Spleen (tissue), 7 donors: ENCODE measurements at regions not wholly inside any gene's neighbourhood (a gene's known extent, or its start where the extent isn't known, plus 50 kb on each side); places are given as distances from the start of the nearest gene placed in this dataset.

ENCODE experiments used
- CTCF ChIP-seq, 11 experiments: fragments of 200-600 bp in 7 of 11; fragments of 450-650 bp in 4 of 11; sonication (generic) in 4 of 11; IDR thresholded peaks in 8 of 11; conservative IDR thresholded peaks in 3 of 11; 1 replicate in 7 of 11; 2 replicates in 4 of 11; pipeline versions ENCODE4 v1.4.0 to v1.8.0; 2016 to 2021; ENCODE audit warnings: antibody characterized with exemption in 11 of 11, inconsistent platforms in 4 of 11, mild to moderate bottlenecking in 1 of 11
- POLR2A ChIP-seq, 3 donors: fragments of 450-650 bp; IDR thresholded peaks; one replicate each; pipeline ENCODE4 v1.5.1; 2017; ENCODE audit warnings: antibody characterized with exemption in 3 of 3, mild to moderate bottlenecking in 1 of 3
- POLR2AphosphoS5 ChIP-seq, 3 donors: sonication (generic); formaldehyde crosslinking; IDR thresholded peaks; one replicate each; pipeline ENCODE4 v1.5.1; 2017; ENCODE audit warnings: antibody characterized with exemption in 3 of 3
- donor health status: DM: no; HTN: no; CAD: no; lungs with moderate emphysema.
- donor health status: DM: no; HTN: no; CAD: no.
- donor health status: DM: no; HTN: no; CAD: no.

- TF ChIP-seq POLR2A (IDR thresholded peaks at IDR 0.05) (no peak), CTCF (IDR thresholded peaks at IDR 0.05 in 8 of 11, conservative IDR thresholded peaks at IDR 0.05 in 3 of 11) (no peak), POLR2AphosphoS5 (IDR thresholded peaks at IDR 0.05) (no peak)
Observed at GRCh38 chr16:29151317-29151716, 166.5 kb downstream of the LAT start.
